AG09319 (cell line): ENCODE measurements at regions not wholly inside any gene's neighbourhood (a gene's known extent, or its start where the extent isn't known, plus 50 kb on each side); places are given as distances from the start of the nearest gene placed in this dataset.

Experiments used
- DNase-seq: peaks from one replicate; pipeline ENCODE4 v3.0.0-alpha.2; 2010; ENCODE audit warnings: low read depth; ENCODE audit errors: extremely low read depth
- TF ChIP-seq, protein P1 (sequence below): IDR thresholded peaks from 2 replicates; pipeline ENCODE4 v1.5.1; 2011; ENCODE audit warnings: low read depth, mild to moderate bottlenecking, inconsistent platforms, low read length, moderate library complexity

- DNase-seq = no peak
- TF ChIP-seq, protein P1, sequence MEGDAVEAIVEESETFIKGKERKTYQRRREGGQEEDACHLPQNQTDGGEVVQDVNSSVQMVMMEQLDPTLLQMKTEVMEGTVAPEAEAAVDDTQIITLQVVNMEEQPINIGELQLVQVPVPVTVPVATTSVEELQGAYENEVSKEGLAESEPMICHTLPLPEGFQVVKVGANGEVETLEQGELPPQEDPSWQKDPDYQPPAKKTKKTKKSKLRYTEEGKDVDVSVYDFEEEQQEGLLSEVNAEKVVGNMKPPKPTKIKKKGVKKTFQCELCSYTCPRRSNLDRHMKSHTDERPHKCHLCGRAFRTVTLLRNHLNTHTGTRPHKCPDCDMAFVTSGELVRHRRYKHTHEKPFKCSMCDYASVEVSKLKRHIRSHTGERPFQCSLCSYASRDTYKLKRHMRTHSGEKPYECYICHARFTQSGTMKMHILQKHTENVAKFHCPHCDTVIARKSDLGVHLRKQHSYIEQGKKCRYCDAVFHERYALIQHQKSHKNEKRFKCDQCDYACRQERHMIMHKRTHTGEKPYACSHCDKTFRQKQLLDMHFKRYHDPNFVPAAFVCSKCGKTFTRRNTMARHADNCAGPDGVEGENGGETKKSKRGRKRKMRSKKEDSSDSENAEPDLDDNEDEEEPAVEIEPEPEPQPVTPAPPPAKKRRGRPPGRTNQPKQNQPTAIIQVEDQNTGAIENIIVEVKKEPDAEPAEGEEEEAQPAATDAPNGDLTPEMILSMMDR = no peak
These were observed 79.0 kb upstream of the NKX1-1 start for GRCh38 chr4:1485280-1485679.

GRCh38 chr4:1480720-1481119 lies 74.5 kb upstream of the NKX1-1 start:
- TF ChIP-seq, protein P1 = no peak
- DNase-seq = no peak

DNA sequence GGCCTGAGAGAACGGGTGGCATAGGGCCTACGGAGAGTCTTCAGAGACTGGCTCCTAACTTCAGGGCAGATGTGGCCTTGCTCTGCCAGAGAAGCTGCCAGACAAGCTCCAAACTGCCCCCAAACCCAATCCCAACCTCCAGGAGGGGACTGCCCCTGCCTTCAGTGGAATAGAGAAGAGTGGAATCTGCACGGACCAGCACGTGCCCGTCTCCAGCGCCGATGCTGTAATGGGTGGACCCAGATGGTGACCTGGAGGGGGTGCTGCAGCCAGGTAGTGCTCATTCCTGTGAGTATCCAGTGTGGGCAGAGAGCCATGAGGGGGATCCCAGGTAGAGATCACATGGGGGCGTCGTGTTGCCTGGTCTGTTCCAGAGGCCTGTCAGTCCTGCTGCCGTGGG lies 73.2 kb upstream of the NKX1-1 start:
- no peak for DNase-seq
- TF ChIP-seq, protein P1 = no peak

GRCh38 chr4:1478766-1479355 lies 72.6 kb upstream of the NKX1-1 start:
- TF ChIP-seq, protein P1 = no peak
- no peak for DNase-seq

- TF ChIP-seq, protein P1 = no peak
- DNase-seq = no peak
These were observed 71.0 kb upstream of the NKX1-1 start for GRCh38 chr4:1477045-1477840.

DNA sequence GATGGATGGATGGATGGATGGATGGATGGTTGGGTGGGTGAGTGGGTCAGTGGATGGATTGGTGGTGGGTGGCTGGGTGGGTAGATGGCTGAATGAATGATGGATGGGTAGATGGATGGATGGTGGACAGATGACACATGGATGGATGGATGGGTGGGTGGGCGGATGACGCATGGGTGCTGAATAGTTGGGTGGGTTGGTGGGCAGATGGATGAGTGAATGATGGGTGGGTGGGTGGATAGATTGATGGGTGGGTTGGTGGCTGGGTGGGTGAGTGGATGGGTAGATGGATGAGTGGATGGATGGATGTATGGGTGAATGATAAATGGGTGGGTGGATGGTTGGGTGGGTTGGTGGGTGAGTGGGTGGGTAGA lies 69.9 kb upstream of the NKX1-1 start:
- TF ChIP-seq, protein P1 = no peak
- no peak for DNase-seq
